K562 (cell line): ENCODE measurements at regions not wholly inside any gene's neighbourhood (a gene's known extent, or its start where the extent isn't known, plus 50 kb on each side); places are given as distances from the start of the nearest gene placed in this dataset.

Source experiments
- CTCF ChIP-seq, 3 experiments: IDR thresholded peaks in 2 of 3; conservative IDR thresholded peaks in 1 of 3; 2 replicates each; pipeline ENCODE4 v1.5.1; 2011 to 2012; ENCODE audit warnings: low read length in 3 of 3, mild to moderate bottlenecking in 3 of 3, control low read depth in 2 of 3, improper control_type of control experiment in 1 of 3, inconsistent platforms in 1 of 3, low read depth in 1 of 3, mixed read lengths in 1 of 3, moderate library complexity in 1 of 3; ENCODE audit not compliant: insufficient read depth in 2 of 3
- EZH2 ChIP-seq: IDR thresholded peaks from 2 replicates; pipeline ENCODE4 v1.6.1; 2012; ENCODE audit warnings: low read depth, mild to moderate bottlenecking, inconsistent platforms, low read length, borderline replicate concordance
- IRF1 ChIP-seq: sonication (generic); formaldehyde crosslinking; IDR thresholded peaks from 2 replicates; pipeline ENCODE4 v1.8.0; 2022; ENCODE audit warnings: missing genetic modification reagents, mild to moderate bottlenecking, borderline replicate concordance
- L3MBTL2 ChIP-seq: fragments of 450-650 bp; IDR thresholded peaks from 2 replicates; pipeline ENCODE4 v1.6.1; 2016; ENCODE audit warnings: mild to moderate bottlenecking, moderate library complexity
- LEF1 ChIP-seq: fragments of 450-650 bp; IDR thresholded peaks from 2 replicates; pipeline ENCODE4 v1.6.1; 2016; ENCODE audit warnings: mild to moderate bottlenecking
- MNT ChIP-seq, 2 experiments: fragments of 450-650 bp; conservative IDR thresholded peaks; 2 replicates each; pipeline ENCODE4 v1.6.1; 2017; ENCODE audit warnings: mild to moderate bottlenecking in 2 of 2, moderate library complexity in 2 of 2
- POLR2AphosphoS5 ChIP-seq: IDR thresholded peaks from 2 replicates; pipeline ENCODE4 v1.6.1; 2011; ENCODE audit warnings: mild to moderate bottlenecking, low read depth, low read length, moderate library complexity; ENCODE audit not compliant: control insufficient read depth, insufficient read depth
- PREB ChIP-seq: sonication (generic); formaldehyde crosslinking; IDR thresholded peaks from 2 replicates; pipeline ENCODE4 v1.8.1; 2023; ENCODE audit warnings: mild to moderate bottlenecking, missing genetic modification reagents
- RFX7 ChIP-seq: fragments of 250-450 bp; sonication (Bioruptor Pico); IDR thresholded peaks from 2 replicates; pipeline ENCODE4 v1.5.1; 2021; ENCODE audit warnings: mild to moderate bottlenecking
- STAT5B ChIP-seq: fragments of 250-450 bp; sonication (Bioruptor Pico); IDR thresholded peaks from 2 replicates; pipeline ENCODE4 v1.8.0; 2021; ENCODE audit warnings: mild to moderate bottlenecking, inconsistent platforms
- ZBTB8A ChIP-seq: fragments of 450-650 bp; IDR thresholded peaks from 2 replicates; pipeline ENCODE4 v1.6.1; 2018; ENCODE audit warnings: mild to moderate bottlenecking, moderate library complexity; ENCODE audit not compliant: partially characterized antibody

GRCh38 chr6:101259505-101259904 is 134.0 kb upstream of the GRIK2 start:
- TF ChIP-seq EZH2 (no peak), CTCF (IDR thresholded peaks at IDR 0.05 in 2 of 3, conservative IDR thresholded peaks at IDR 0.05 in 1 of 3; ENCODE audit: insufficient read depth in 2 of 3, low read depth in 1 of 3, low read length in 3 of 3) (no peak), STAT5B (CRISPR knock-in tag) (no peak), RFX7 (CRISPR knock-in tag) (no peak), MNT (conservative IDR thresholded peaks at IDR 0.05) (no peak), IRF1 (CRISPR knock-in tag) (no peak), ZBTB8A (no peak), PREB (CRISPR knock-in tag) (no peak), L3MBTL2 (no peak), POLR2AphosphoS5 (no peak), LEF1 (no peak)
